Ascending aorta (tissue), 2 donors: ENCODE measurements at regions not wholly inside any gene's neighbourhood (a gene's known extent, or its start where the extent isn't known, plus 50 kb on each side); places are given as distances from the start of the nearest gene placed in this dataset.

Experiments
- DNase-seq, 2 donors: peaks; one replicate each; pipeline ENCODE4 v3.0.0-alpha.2; 2019; ENCODE audit warnings: low spot score in 2 of 2
- H3K27ac ChIP-seq, 2 donors: fragments of 200-600 bp; sonication (generic); one replicate each; pipeline ENCODE4 v1.5.1; 2016 to 2017; ENCODE audit warnings: mild to moderate bottlenecking in 1 of 2
- H3K27me3 ChIP-seq: fragments of 200-600 bp; sonication (generic); one replicate; pipeline ENCODE4 v1.5.1; 2017
- H3K36me3 ChIP-seq, 2 donors: fragments of 200-600 bp; sonication (generic); one replicate each; pipeline ENCODE4 v1.5.1; 2016
- H3K4me1 ChIP-seq, 2 donors: fragments of 200-600 bp; sonication (generic); one replicate each; pipeline ENCODE4 v1.5.1; 2016 to 2017; ENCODE audit warnings: mild to moderate bottlenecking in 1 of 2
- H3K4me3 ChIP-seq, 2 donors: fragments of 200-600 bp; sonication (generic); one replicate each; pipeline ENCODE4 v1.5.1; 2016 to 2017; ENCODE audit warnings: mild to moderate bottlenecking in 1 of 2
- H3K9me3 ChIP-seq, 2 donors: fragments of 200-600 bp; sonication (generic); one replicate each; pipeline ENCODE4 v1.5.1; 2016
- CTCF ChIP-seq, 3 experiments: fragments of 200-600 bp in 2 of 3; fragments of 450-650 bp in 1 of 3; sonication (generic) in 2 of 3; IDR thresholded peaks; one replicate each; pipeline ENCODE4 v1.5.1; 2016 to 2019; ENCODE audit warnings: antibody characterized with exemption in 3 of 3, mild to moderate bottlenecking in 1 of 3, moderate library complexity in 1 of 3
- intact Hi-C: fragments of 100-400 bp; cut with DNase I; formaldehyde crosslinking; loops from one replicate; pipeline ENCODE4 v1.15.1; 2023

GRCh38 chr3:80238606-80239005, 470.8 kb upstream of the ROBO1 start:
- Histone ChIP-seq H3K4me1 (no peaks in the 10 kb centered on the region), H3K27ac (no peak overlapping the region), H3K4me3 (no peak overlapping the region), H3K36me3 (no peaks in the 10 kb centered on the region), H3K27me3 (no peaks in the 10 kb centered on the region), H3K9me3 (no peaks in the 10 kb centered on the region)
- intact Hi-C loops, result no loop called here
- no peak for DNase-seq
- TF ChIP-seq CTCF (IDR thresholded peaks at IDR 0.05), result no peak

GRCh38 chr3:80238152-80238551, 470.4 kb upstream of the ROBO1 start:
- Histone ChIP-seq H3K4me3 (no peak overlapping the region), H3K27ac (no peak overlapping the region), H3K9me3 (no peaks in the 10 kb centered on the region), H3K36me3 (no peaks in the 10 kb centered on the region), H3K4me1 (no peaks in the 10 kb centered on the region), H3K27me3 (no peaks in the 10 kb centered on the region)
- intact Hi-C loops, result no loop called here
- no peak for TF ChIP-seq CTCF (IDR thresholded peaks at IDR 0.05)
- DNase-seq, result no peak

- intact Hi-C loops, result no loop called here
- Histone ChIP-seq H3K9me3 (no peaks in the 10 kb centered on the region), H3K27me3 (no peaks in the 10 kb centered on the region), H3K27ac (no peak overlapping the region), H3K4me1 (no peaks in the 10 kb centered on the region), H3K36me3 (no peaks in the 10 kb centered on the region), H3K4me3 (no peak overlapping the region)
- DNase-seq, result no peak
- no peak for TF ChIP-seq CTCF (IDR thresholded peaks at IDR 0.05)
These were observed 466.9 kb upstream of the ROBO1 start for GRCh38 chr3:80234706-80235105.

- intact Hi-C loops, result no loop called here
- Histone ChIP-seq H3K4me3 (no peak overlapping the region), H3K4me1 (no peaks in the 10 kb centered on the region), H3K36me3 (no peaks in the 10 kb centered on the region), H3K27ac (no peak overlapping the region), H3K27me3 (no peaks in the 10 kb centered on the region), H3K9me3 (no peaks in the 10 kb centered on the region)
- TF ChIP-seq CTCF (IDR thresholded peaks at IDR 0.05), result no peak
- DNase-seq, result no peak
These were observed 465.8 kb upstream of the ROBO1 start for GRCh38 chr3:80233576-80233975.

- Histone ChIP-seq H3K36me3 (no peaks in the 10 kb centered on the region), H3K4me3 (no peak overlapping the region), H3K9me3 (no peaks in the 10 kb centered on the region), H3K27ac (no peak overlapping the region), H3K27me3 (no peaks in the 10 kb centered on the region), H3K4me1 (no peaks in the 10 kb centered on the region)
- intact Hi-C loops, result no loop called here
- DNase-seq, result no peak
- TF ChIP-seq CTCF (IDR thresholded peaks at IDR 0.05), result no peak
These were observed 465.0 kb upstream of the ROBO1 start for GRCh38 chr3:80232760-80233159.

GRCh38 chr3:80230962-80231361, 463.2 kb upstream of the ROBO1 start:
- DNase-seq, result no peak
- Histone ChIP-seq H3K9me3 (no peaks in the 10 kb centered on the region), H3K27me3 (no peaks in the 10 kb centered on the region), H3K36me3 (no peaks in the 10 kb centered on the region), H3K4me1 (no peaks in the 10 kb centered on the region), H3K4me3 (no peak overlapping the region), H3K27ac (no peak overlapping the region)
- intact Hi-C loops, result no loop called here
- TF ChIP-seq CTCF (IDR thresholded peaks at IDR 0.05), result no peak
